Right lobe of liver (tissue), 6 donors: ENCODE measurements at regions not wholly inside any gene's neighbourhood (a gene's known extent, or its start where the extent isn't known, plus 50 kb on each side); places are given as distances from the start of the nearest gene placed in this dataset.
"Not testable (repeated sequence)": the region's sequence is repeated elsewhere in the genome, so short reads cannot be mapped to it uniquely, and the experiment has no call there.

Experiments used
- ATAC-seq, 4 donors: fragments of 200-7000 bp; cut with Tn5 transposase; one replicate each; pipeline ENCODE4 v1.9.1; 2020; ENCODE audit warnings: mild to moderate bottlenecking in 4 of 4, moderate library complexity in 4 of 4
- DNase-seq, 3 donors: peaks; one replicate each; pipeline ENCODE4 v3.0.0-alpha.2; 2020
- H3K27ac ChIP-seq, 3 donors: fragments of 200-600 bp; one replicate each; pipeline ENCODE4 v1.8.0; 2022
- H3K27me3 ChIP-seq, 2 donors: fragments of 200-600 bp; one replicate each; pipeline ENCODE4 v1.8.0; 2022
- H3K36me3 ChIP-seq, 4 donors: fragments of 200-600 bp; sonication (generic) in 1 of 4; one replicate each; pipeline versions ENCODE4 v1.5.1 to v1.8.0; 2017 to 2022; ENCODE audit warnings: control low read depth in 1 of 4
- H3K4me1 ChIP-seq, 4 donors: fragments of 200-600 bp; sonication (generic) in 1 of 4; one replicate each; pipeline versions ENCODE4 v1.5.1 to v1.8.0; 2017 to 2022; ENCODE audit warnings: control low read depth in 1 of 4
- H3K4me3 ChIP-seq, 3 donors: fragments of 200-600 bp; one replicate each; pipeline ENCODE4 v1.8.0; 2022
- H3K9me3 ChIP-seq, 4 donors: fragments of 200-600 bp; sonication (generic) in 1 of 4; one replicate each; pipeline versions ENCODE4 v1.5.1 to v1.8.0; 2017 to 2022; ENCODE audit warnings: control low read depth in 1 of 4
- CTCF ChIP-seq, 4 donors: fragments of 200-600 bp in 3 of 4; fragments of 450-650 bp in 1 of 4; IDR thresholded peaks; one replicate each; pipeline versions ENCODE4 v1.5.1 to v1.8.0; 2016 to 2022; ENCODE audit warnings: antibody characterized with exemption in 4 of 4, mild to moderate bottlenecking in 2 of 4
- POLR2A ChIP-seq: fragments of 450-650 bp; IDR thresholded peaks from one replicate; pipeline ENCODE4 v1.6.1; 2017; ENCODE audit warnings: antibody characterized with exemption, mild to moderate bottlenecking
- WGBS: methylation state at CpG from one replicate; pipeline ENCODE4 v1.1.6; 2018; ENCODE audit warnings: low coverage, low lambda C conversion rate; ENCODE audit not compliant: insufficient coverage; ENCODE audit errors: missing lambda C conversion rate; 5-methylcytosine and 5-hydroxymethylcytosine counted together
- intact Hi-C, 2 donors: fragments of 100-400 bp; cut with DNase I; formaldehyde crosslinking; loops; one replicate each; pipeline versions ENCODE4 v1.11.2 to v1.14.1; 2022
- donor health status: DM: no; HTN: yes; CAD: no.
- donor health status: DM: no; HTN: no; CAD: no.
- donor health status: DM: no; HTN: no; CAD: no.
- donor health status: DM: no; HTN: yes; CAD: no.
- donor health status: DM: no; HTN: yes; CAD: no.

DNA sequence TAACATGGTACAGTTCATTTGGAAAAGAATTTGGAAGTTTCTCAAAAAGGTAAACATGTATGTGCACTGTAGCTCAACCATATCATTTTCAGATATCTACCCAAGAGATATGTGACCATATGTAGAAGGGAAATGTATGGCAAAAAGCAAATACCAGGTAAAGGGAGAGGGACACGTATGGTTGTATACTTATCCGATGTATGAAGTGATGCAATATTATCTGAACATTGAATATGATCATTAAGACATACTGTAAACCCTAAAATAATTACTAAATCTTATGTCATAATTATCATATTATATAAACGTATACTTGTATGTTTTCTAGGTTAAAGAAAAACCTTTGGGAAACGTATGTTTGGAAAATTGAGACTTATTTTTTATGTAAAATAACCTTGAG lies 367.5 kb upstream of the KCND2 start:
- 39% methylated on average over 4 of the region's 4 CpGs for WGBS
- intact Hi-C loops = no loop called here
- Histone ChIP-seq H3K36me3 (no peaks in the 10 kb centered on the region), H3K4me1 (no peaks in the 10 kb centered on the region), H3K4me3 (no peak overlapping the region), H3K27me3 (no peaks in the 10 kb centered on the region), H3K9me3 (no peaks in the 10 kb centered on the region), H3K27ac (no peak overlapping the region)
- TF ChIP-seq CTCF (IDR thresholded peaks at IDR 0.05) (no peak), POLR2A (no peak)
- DNase-seq (no peak), ATAC-seq (no peak)

DNA sequence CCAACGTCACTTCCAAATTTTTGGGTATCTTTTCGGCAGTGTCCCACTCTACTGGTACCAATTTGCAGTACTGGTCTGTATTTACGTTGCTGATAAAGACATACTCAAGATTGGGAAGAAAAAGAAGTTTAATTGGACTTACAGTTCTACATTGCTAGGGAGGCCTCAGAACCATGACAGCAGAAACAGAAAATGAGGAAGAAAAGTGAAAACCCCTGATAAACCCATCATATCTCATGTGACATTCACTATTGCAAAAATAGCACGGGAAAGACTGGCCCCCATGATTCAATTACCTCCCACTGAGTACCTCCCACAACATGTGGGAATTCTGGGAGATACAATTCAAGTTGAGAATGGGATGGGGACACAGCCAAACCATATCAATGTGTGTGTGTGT lies 364.0 kb upstream of the KCND2 start:
- H3K9me3 ChIP-seq = no peaks in the 10 kb centered on the region
- H3K36me3 ChIP-seq = no peaks in the 10 kb centered on the region
- no peaks in the 10 kb centered on the region for H3K27me3 ChIP-seq
- DNase-seq = no peak
- ATAC-seq = no peak
- H3K4me3 ChIP-seq = no peak overlapping the region
- TF ChIP-seq POLR2A (no peak), CTCF (IDR thresholded peaks at IDR 0.05) (no peak)
- no peaks in the 10 kb centered on the region for H3K4me1 ChIP-seq
- H3K27ac ChIP-seq = no peak overlapping the region
- intact Hi-C loops = no loop called here
- WGBS = 74% methylated on average over 4 of the region's 4 CpGs

DNA sequence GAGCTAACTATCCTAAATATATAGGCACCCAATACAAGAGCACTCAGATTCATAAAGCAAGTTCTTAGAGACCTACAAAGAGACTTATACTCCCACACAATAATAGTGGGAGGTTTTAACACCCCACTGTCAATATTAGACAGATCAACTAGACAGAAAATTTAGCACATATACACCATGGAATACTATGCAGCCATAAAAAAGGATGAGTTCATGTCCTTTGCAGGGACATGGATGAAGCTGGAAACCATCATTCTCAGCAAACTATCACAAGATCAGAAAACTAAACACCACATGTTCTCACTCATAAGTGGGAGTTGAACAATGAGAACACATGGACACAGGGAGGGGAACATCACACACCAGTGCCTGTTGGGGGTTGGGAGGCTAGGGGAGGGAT lies 358.9 kb upstream of the KCND2 start:
- intact Hi-C loops, H3K4me3 ChIP-seq, H3K36me3 ChIP-seq, ATAC-seq, H3K27ac ChIP-seq, H3K4me1 ChIP-seq, H3K9me3 ChIP-seq, H3K27me3 ChIP-seq, DNase-seq: not testable (repeated sequence)

DNA sequence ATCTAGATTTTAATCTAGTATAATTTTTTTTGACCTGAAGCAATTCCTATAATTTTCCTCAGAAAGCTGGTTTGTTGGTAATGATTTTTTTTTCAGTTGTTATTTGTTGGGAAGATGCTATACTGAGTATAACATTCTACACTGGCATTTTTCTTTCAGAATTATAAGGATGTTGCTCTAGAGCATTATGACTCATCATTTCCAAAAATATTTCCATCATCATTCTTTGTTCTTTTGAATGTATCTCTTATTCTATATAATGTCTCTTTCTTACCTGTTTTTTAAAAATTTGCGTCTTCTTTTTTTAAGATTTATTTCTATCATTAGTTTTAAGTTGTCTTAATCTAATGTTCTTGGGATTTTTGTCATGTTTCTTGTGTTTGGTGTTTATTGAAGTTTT lies 356.5 kb upstream of the KCND2 start:
- H3K27ac ChIP-seq = no peak overlapping the region
- DNase-seq (no peak), ATAC-seq (no peak)
- H3K27me3 ChIP-seq = no peaks in the 10 kb centered on the region
- H3K36me3 ChIP-seq = no peaks in the 10 kb centered on the region
- no peaks in the 10 kb centered on the region for H3K4me1 ChIP-seq
- intact Hi-C loops = no loop called here
- H3K9me3 ChIP-seq = no peaks in the 10 kb centered on the region
- WGBS = 79% methylated on average over 1 of the region's 1 CpG
- no peak overlapping the region for H3K4me3 ChIP-seq
- no peak for TF ChIP-seq POLR2A
- TF ChIP-seq CTCF (IDR thresholded peaks at IDR 0.05) = no peak

DNA sequence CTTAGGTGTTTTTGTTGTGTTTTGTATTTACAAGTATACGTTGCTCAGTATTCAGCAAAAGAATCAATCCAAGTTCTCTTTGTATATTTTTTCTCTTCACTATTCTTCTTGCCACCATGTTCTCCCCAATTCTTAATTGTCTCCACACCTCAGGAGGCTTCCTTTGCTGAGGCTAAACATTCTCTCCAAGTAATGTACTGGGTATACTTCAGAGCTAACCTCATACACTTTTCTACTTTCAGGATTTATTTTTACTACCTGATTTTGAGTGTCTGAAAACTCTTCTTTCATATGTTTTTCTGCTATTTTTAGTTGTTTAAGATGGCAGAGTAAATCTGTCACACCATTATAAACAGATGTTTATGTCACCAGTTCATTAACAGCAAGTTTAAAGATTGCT lies 354.8 kb upstream of the KCND2 start:
- no peak for ATAC-seq
- TF ChIP-seq POLR2A (no peak), CTCF (IDR thresholded peaks at IDR 0.05) (no peak)
- intact Hi-C loops = no loop called here

More for the DNA sequence above, 354.8 kb upstream of the KCND2 start:
- no peaks in the 10 kb centered on the region for H3K9me3 ChIP-seq
- WGBS = 67% methylated on average over 1 of the region's 1 CpG
- no peak for DNase-seq
- H3K27ac ChIP-seq = no peak overlapping the region
- no peaks in the 10 kb centered on the region for H3K4me1 ChIP-seq
- no peaks in the 10 kb centered on the region for H3K27me3 ChIP-seq
- no peaks in the 10 kb centered on the region for H3K36me3 ChIP-seq
- no peak overlapping the region for H3K4me3 ChIP-seq
